ENCODE measurements at regions not wholly inside any gene's neighbourhood (a gene's known extent, or its start where the extent isn't known, plus 50 kb on each side); places are given as distances from the start of the nearest gene placed in this dataset.

- Histone ChIP-seq H3K4me1 (ENCODE audit: low read length) (no peaks in the 10 kb centered on the region), H3K4me3 (ENCODE audit: low read length) (no peak overlapping the region), H3K27ac (ENCODE audit: low read length) (no peak overlapping the region), H3K79me2 (ENCODE audit: low read length) (no peaks in the 10 kb centered on the region), H4K20me1 (ENCODE audit: insufficient read depth, low read length) (no peaks in the 10 kb centered on the region), H2AFZ (ENCODE audit: low read depth, low read length) (no peak overlapping the region), H3K4me2 (ENCODE audit: low read length) (no peak overlapping the region), H3K9me3 (ENCODE audit: insufficient read depth, low read length) (no peaks in the 10 kb centered on the region), H3K27me3 (ENCODE audit: low read depth, low read length) (no peaks in the 10 kb centered on the region), H3K36me3 (replicated peaks; ENCODE audit: low read depth, low read length) (no peaks in the 10 kb centered on the region), H3K9ac (ENCODE audit: low read length) (no peak overlapping the region)
- TF ChIP-seq EZH2phosphoT487 (IDR thresholded peaks at IDR 0.05; ENCODE audit: low read depth) = no peak
These were observed 762.3 kb downstream of the BCL11A start for GRCh38 chr2:59791004-59791618.

- H3K9me3 ChIP-seq (ENCODE audit: insufficient read depth, low read length) = no peaks in the 10 kb centered on the region
- TF ChIP-seq EZH2phosphoT487 (IDR thresholded peaks at IDR 0.05; ENCODE audit: low read depth) = no peak
- no peak for TF ChIP-seq CTCF (IDR thresholded peaks at IDR 0.05; ENCODE audit: low read depth, low read length)
- H3K36me3 ChIP-seq (replicated peaks; ENCODE audit: low read depth, low read length) = no peaks in the 10 kb centered on the region
- H3K4me3 ChIP-seq (ENCODE audit: low read length) = no peak overlapping the region
- H3K27ac ChIP-seq (ENCODE audit: low read length) = no peak overlapping the region
- H2AFZ ChIP-seq (ENCODE audit: low read depth, low read length) = no peak overlapping the region
- H3K4me1 ChIP-seq (ENCODE audit: low read length) = no peaks in the 10 kb centered on the region
- no peak overlapping the region for H3K9ac ChIP-seq (ENCODE audit: low read length)
- no peaks in the 10 kb centered on the region for H3K79me2 ChIP-seq (ENCODE audit: low read length)
- H3K4me2 ChIP-seq (ENCODE audit: low read length) = no peak overlapping the region
- H4K20me1 ChIP-seq (ENCODE audit: insufficient read depth, low read length) = no peaks in the 10 kb centered on the region
- no peaks in the 10 kb centered on the region for H3K27me3 ChIP-seq (ENCODE audit: low read depth, low read length)
These were observed 763.1 kb downstream of the BCL11A start for GRCh38 chr2:59790186-59791003.

GRCh38 chr2:59789523-59789922 lies 763.9 kb downstream of the BCL11A start:
- H2AFZ ChIP-seq (ENCODE audit: low read depth, low read length) = no peak overlapping the region
- H3K4me3 ChIP-seq (ENCODE audit: low read length) = no peak overlapping the region
- no peak for TF ChIP-seq EZH2phosphoT487 (IDR thresholded peaks at IDR 0.05; ENCODE audit: low read depth)
- no peak for TF ChIP-seq CTCF (IDR thresholded peaks at IDR 0.05; ENCODE audit: low read depth, low read length)
- no peaks in the 10 kb centered on the region for H3K4me1 ChIP-seq (ENCODE audit: low read length)
- H3K27ac ChIP-seq (ENCODE audit: low read length) = no peak overlapping the region
- H3K27me3 ChIP-seq (ENCODE audit: low read depth, low read length) = no peaks in the 10 kb centered on the region
- no peaks in the 10 kb centered on the region for H3K36me3 ChIP-seq (replicated peaks; ENCODE audit: low read depth, low read length)
- H3K79me2 ChIP-seq (ENCODE audit: low read length) = no peaks in the 10 kb centered on the region
- H3K9me3 ChIP-seq (ENCODE audit: insufficient read depth, low read length) = no peaks in the 10 kb centered on the region
- H4K20me1 ChIP-seq (ENCODE audit: insufficient read depth, low read length) = no peaks in the 10 kb centered on the region
- no peak overlapping the region for H3K9ac ChIP-seq (ENCODE audit: low read length)
- H3K4me2 ChIP-seq (ENCODE audit: low read length) = no peak overlapping the region

GRCh38 chr2:59787095-59787494 lies 766.4 kb downstream of the BCL11A start:
- Histone ChIP-seq H3K4me3 (ENCODE audit: low read length) (no peak overlapping the region), H3K9ac (ENCODE audit: low read length) (no peak overlapping the region), H4K20me1 (ENCODE audit: insufficient read depth, low read length) (no peaks in the 10 kb centered on the region), H3K79me2 (ENCODE audit: low read length) (no peaks in the 10 kb centered on the region), H2AFZ (ENCODE audit: low read depth, low read length) (no peak overlapping the region), H3K36me3 (replicated peaks; ENCODE audit: low read depth, low read length) (no peaks in the 10 kb centered on the region), H3K4me2 (ENCODE audit: low read length) (no peak overlapping the region), H3K4me1 (ENCODE audit: low read length) (no peaks in the 10 kb centered on the region), H3K27me3 (ENCODE audit: low read depth, low read length) (no peaks in the 10 kb centered on the region), H3K9me3 (ENCODE audit: insufficient read depth, low read length) (no peaks in the 10 kb centered on the region), H3K27ac (ENCODE audit: low read length) (no peak overlapping the region)
- TF ChIP-seq CTCF (IDR thresholded peaks at IDR 0.05; ENCODE audit: low read depth, low read length) (no peak), EZH2phosphoT487 (IDR thresholded peaks at IDR 0.05; ENCODE audit: low read depth) (no peak)

Measured in OCI-LY3 (cell line).